ENCODE measurements at regions not wholly inside any gene's neighbourhood (a gene's known extent, or its start where the extent isn't known, plus 50 kb on each side); places are given as distances from the start of the nearest gene placed in this dataset.

DNA sequence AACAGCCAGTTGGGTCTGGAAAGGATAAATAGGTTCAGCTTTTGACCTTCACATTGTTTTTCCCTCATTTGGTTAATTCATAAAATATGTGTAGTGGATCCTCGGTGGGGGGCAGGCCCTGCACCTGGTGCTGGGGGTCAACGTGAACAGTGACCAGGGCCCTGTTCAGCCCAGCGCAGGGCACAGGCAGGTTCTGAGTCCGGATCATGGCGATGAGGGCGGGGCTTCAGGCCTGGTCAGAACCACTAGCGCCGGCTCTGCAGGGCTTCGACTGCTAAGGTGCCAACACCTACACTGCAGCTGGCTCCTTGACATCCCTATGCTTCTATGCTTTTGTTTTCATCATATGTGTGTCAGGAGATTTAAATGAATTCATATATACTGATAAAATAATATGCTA is 177.7 kb downstream of the CXCL12 start:
- TF ChIP-seq, protein P1, sequence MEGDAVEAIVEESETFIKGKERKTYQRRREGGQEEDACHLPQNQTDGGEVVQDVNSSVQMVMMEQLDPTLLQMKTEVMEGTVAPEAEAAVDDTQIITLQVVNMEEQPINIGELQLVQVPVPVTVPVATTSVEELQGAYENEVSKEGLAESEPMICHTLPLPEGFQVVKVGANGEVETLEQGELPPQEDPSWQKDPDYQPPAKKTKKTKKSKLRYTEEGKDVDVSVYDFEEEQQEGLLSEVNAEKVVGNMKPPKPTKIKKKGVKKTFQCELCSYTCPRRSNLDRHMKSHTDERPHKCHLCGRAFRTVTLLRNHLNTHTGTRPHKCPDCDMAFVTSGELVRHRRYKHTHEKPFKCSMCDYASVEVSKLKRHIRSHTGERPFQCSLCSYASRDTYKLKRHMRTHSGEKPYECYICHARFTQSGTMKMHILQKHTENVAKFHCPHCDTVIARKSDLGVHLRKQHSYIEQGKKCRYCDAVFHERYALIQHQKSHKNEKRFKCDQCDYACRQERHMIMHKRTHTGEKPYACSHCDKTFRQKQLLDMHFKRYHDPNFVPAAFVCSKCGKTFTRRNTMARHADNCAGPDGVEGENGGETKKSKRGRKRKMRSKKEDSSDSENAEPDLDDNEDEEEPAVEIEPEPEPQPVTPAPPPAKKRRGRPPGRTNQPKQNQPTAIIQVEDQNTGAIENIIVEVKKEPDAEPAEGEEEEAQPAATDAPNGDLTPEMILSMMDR (IDR thresholded peaks at IDR 0.05), result no peak
- TF ChIP-seq POLR2A (IDR thresholded peaks at IDR 0.05), result no peak
- Histone ChIP-seq H3K27me3 (no peaks in the 10 kb centered on the region), H3K9me3 (no peaks in the 10 kb centered on the region), H3K4me1 (no peaks in the 10 kb centered on the region), H3K27ac (no peak overlapping the region), H3K4me3 (no peak overlapping the region), H3K36me3 (no peaks in the 10 kb centered on the region)
- no peak for DNase-seq

DNA sequence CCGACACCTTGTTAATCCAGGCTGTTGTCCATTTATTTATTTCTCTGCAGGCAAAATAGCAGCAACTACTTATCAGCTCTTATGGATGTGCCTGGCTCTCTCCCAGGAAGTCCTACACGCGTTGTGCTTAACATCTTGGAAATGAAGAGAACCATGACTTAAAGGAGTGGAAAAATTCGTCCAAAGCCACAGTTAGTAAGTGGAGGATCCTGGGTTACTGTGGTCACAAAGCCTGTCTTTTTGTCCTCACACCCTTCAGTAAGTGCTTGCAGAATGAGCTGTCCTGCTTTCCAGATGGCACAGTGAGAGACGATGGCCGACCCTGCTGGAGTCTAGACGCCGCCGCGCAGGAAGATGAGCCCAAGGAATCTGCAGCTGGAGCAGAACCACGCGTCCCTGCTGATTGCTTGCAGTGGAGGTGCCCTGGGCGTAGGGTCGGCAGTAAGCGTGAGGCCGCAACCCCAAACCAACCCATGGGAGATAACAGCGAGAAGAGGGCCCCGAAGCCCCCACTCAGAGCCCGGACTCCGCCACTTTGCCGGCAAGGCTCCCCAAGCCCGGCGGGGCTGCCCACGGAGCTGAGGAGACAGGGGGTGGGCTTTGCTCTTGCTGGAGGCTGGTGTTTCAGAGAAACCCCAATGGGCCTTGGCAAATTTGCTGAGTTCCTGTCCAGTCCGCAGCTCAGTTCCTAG is 178.6 kb downstream of the CXCL12 start:
- H3K9me3 ChIP-seq, result no peaks in the 10 kb centered on the region
- no peaks in the 10 kb centered on the region for H3K4me1 ChIP-seq
- no peak overlapping the region for H3K4me3 ChIP-seq
- no peak for DNase-seq
- no peak for TF ChIP-seq POLR2A (IDR thresholded peaks at IDR 0.05)
- TF ChIP-seq, protein P1 (IDR thresholded peaks at IDR 0.05), result no peak
- H3K27ac ChIP-seq, result no peak overlapping the region
- no peaks in the 10 kb centered on the region for H3K36me3 ChIP-seq
- no peaks in the 10 kb centered on the region for H3K27me3 ChIP-seq

DNA sequence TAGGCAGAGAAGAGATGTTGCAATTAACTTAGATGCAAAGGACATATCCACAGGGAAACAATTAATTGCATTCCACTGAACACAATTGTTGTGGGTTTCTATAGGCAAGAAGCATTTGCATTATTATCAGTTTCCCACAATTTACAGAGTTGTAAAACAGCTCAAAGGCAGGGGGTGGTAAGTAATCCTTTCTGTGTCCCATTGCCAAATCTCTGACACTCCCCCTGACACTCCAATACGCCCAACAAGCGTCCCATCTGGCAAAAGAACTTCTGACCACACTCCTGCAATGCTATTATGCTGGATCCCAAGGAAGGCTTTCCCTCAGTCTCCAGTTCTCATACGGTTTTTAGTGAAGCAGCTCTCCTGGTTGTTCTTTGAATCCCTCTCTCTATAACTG is 179.8 kb downstream of the CXCL12 start:
- Histone ChIP-seq H3K27ac (no peak overlapping the region), H3K4me1 (no peaks in the 10 kb centered on the region), H3K4me3 (no peak overlapping the region), H3K27me3 (no peaks in the 10 kb centered on the region), H3K9me3 (no peaks in the 10 kb centered on the region), H3K36me3 (no peaks in the 10 kb centered on the region)
- no peak for TF ChIP-seq POLR2A (IDR thresholded peaks at IDR 0.05)
- TF ChIP-seq, protein P1 (IDR thresholded peaks at IDR 0.05), result no peak
- DNase-seq, result no peak

DNA sequence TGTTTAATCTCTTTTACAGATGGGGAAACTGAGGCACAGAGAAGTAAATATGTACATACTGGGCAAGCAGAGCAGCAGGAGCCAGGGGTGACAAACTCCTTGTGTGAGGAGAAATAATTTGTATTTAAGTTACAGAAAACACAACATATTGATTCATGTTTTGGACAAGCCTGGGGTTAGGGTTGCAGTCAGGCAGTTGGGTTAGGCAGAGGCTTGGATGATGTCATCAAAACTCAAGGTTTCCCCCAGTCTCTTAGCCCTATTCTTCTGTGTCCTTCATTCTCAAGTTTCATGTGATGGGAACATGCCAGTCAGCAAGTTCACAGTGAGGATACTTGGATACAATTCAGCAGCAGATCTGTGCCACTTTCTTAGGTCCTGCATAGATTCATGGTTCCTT is 181.4 kb downstream of the CXCL12 start:
- no peak for DNase-seq
- Histone ChIP-seq H3K4me1 (no peaks in the 10 kb centered on the region), H3K4me3 (no peak overlapping the region), H3K36me3 (no peaks in the 10 kb centered on the region), H3K9me3 (no peaks in the 10 kb centered on the region), H3K27me3 (no peaks in the 10 kb centered on the region), H3K27ac (no peak overlapping the region)
- TF ChIP-seq, protein P1 (IDR thresholded peaks at IDR 0.05), result no peak
- no peak for TF ChIP-seq POLR2A (IDR thresholded peaks at IDR 0.05)

DNA sequence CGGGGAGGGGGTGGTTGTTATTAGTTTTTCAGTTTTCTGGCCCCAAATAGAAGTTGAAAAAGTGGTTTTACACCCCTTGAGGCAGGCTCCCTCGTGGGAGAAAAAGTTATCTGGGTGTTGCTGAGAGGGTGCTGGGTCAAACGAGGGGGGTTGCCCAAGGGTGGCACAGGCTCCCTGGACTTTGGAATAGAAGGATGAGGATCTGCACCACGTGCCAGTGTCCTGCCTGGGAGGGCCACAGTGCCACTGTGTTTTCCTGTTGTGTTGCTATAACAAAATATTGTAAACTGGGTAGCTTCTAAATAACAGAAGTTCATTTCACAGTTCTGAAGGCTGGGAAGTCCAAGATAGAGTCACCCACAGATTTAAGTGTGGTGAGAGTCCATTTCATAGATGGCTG is 181.9 kb downstream of the CXCL12 start:
- Histone ChIP-seq H3K4me1 (no peaks in the 10 kb centered on the region), H3K27me3 (no peaks in the 10 kb centered on the region), H3K36me3 (no peaks in the 10 kb centered on the region), H3K27ac (no peak overlapping the region), H3K9me3 (no peaks in the 10 kb centered on the region), H3K4me3 (no peak overlapping the region)
- TF ChIP-seq, protein P1 (IDR thresholded peaks at IDR 0.05), result no peak
- no peak for TF ChIP-seq POLR2A (IDR thresholded peaks at IDR 0.05)
- DNase-seq, result no peak

DNA sequence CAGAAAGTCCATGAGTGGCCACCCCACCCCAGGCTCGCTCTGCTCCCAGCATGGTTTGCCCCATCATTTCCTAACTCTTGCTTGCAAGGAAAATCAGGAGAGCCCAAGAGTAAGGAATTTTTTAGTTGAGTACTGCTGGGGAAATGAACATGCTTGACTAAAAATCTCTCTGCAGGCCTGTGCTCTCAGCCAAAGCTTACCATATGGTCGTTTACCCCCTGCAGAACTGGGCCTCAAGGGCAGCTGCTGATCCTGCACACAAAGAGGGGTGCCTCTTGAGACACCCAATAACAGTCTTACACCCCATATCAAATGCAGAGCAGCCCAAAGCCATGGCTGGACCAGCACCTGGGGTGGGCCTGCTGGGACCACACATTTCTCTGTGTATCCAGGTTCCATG is 183.2 kb downstream of the CXCL12 start:
- Histone ChIP-seq H3K27me3 (no peaks in the 10 kb centered on the region), H3K9me3 (no peaks in the 10 kb centered on the region), H3K27ac (no peak overlapping the region), H3K36me3 (no peaks in the 10 kb centered on the region), H3K4me1 (no peaks in the 10 kb centered on the region), H3K4me3 (no peak overlapping the region)
- no peak for DNase-seq
- TF ChIP-seq, protein P1 (IDR thresholded peaks at IDR 0.05), result no peak
- TF ChIP-seq POLR2A (IDR thresholded peaks at IDR 0.05), result no peak
